ENCODE measurements at regions not wholly inside any gene's neighbourhood (a gene's known extent, or its start where the extent isn't known, plus 50 kb on each side); places are given as distances from the start of the nearest gene placed in this dataset.

DNA sequence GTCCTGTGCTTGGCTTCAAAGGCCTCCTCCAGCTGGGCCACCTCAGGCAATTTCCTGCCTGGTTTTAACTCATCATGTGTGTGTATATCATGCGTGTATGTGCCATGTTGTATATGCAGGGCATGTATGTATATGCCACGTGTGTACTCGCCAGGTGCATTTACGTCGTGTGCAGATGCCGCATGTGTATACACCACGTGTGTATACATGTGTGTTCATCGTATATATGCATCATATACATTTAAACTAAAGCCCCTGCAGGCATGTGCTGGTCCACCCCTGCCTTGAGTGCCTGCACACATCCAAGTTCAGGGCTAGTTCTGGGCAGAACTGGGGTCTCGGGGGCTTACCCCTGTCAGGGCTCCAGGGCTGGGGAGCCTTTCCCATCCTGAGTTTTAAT is 54.0 kb upstream of the SMOC2 start:
- TF ChIP-seq, protein P1, sequence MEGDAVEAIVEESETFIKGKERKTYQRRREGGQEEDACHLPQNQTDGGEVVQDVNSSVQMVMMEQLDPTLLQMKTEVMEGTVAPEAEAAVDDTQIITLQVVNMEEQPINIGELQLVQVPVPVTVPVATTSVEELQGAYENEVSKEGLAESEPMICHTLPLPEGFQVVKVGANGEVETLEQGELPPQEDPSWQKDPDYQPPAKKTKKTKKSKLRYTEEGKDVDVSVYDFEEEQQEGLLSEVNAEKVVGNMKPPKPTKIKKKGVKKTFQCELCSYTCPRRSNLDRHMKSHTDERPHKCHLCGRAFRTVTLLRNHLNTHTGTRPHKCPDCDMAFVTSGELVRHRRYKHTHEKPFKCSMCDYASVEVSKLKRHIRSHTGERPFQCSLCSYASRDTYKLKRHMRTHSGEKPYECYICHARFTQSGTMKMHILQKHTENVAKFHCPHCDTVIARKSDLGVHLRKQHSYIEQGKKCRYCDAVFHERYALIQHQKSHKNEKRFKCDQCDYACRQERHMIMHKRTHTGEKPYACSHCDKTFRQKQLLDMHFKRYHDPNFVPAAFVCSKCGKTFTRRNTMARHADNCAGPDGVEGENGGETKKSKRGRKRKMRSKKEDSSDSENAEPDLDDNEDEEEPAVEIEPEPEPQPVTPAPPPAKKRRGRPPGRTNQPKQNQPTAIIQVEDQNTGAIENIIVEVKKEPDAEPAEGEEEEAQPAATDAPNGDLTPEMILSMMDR (conservative IDR thresholded peaks at IDR 0.05; ENCODE audit: low read length) = no peak
- no peak for TF ChIP-seq EZH2phosphoT487 (IDR thresholded peaks at IDR 0.05; ENCODE audit: borderline replicate concordance)

All from Loucy (cell line).